Ascending aorta (tissue), 2 donors: ENCODE measurements at regions not wholly inside any gene's neighbourhood (a gene's known extent, or its start where the extent isn't known, plus 50 kb on each side); places are given as distances from the start of the nearest gene placed in this dataset.

Experiments
- DNase-seq, 2 donors: peaks; one replicate each; pipeline ENCODE4 v3.0.0-alpha.2; 2019; ENCODE audit warnings: low spot score in 2 of 2
- H3K27ac ChIP-seq, 2 donors: fragments of 200-600 bp; sonication (generic); one replicate each; pipeline ENCODE4 v1.5.1; 2016 to 2017; ENCODE audit warnings: mild to moderate bottlenecking in 1 of 2
- H3K27me3 ChIP-seq: fragments of 200-600 bp; sonication (generic); one replicate; pipeline ENCODE4 v1.5.1; 2017
- H3K36me3 ChIP-seq, 2 donors: fragments of 200-600 bp; sonication (generic); one replicate each; pipeline ENCODE4 v1.5.1; 2016
- H3K4me1 ChIP-seq, 2 donors: fragments of 200-600 bp; sonication (generic); one replicate each; pipeline ENCODE4 v1.5.1; 2016 to 2017; ENCODE audit warnings: mild to moderate bottlenecking in 1 of 2
- H3K4me3 ChIP-seq, 2 donors: fragments of 200-600 bp; sonication (generic); one replicate each; pipeline ENCODE4 v1.5.1; 2016 to 2017; ENCODE audit warnings: mild to moderate bottlenecking in 1 of 2
- H3K9me3 ChIP-seq, 2 donors: fragments of 200-600 bp; sonication (generic); one replicate each; pipeline ENCODE4 v1.5.1; 2016
- CTCF ChIP-seq, 3 experiments: fragments of 200-600 bp in 2 of 3; fragments of 450-650 bp in 1 of 3; sonication (generic) in 2 of 3; IDR thresholded peaks; one replicate each; pipeline ENCODE4 v1.5.1; 2016 to 2019; ENCODE audit warnings: antibody characterized with exemption in 3 of 3, mild to moderate bottlenecking in 1 of 3, moderate library complexity in 1 of 3
- intact Hi-C: fragments of 100-400 bp; cut with DNase I; formaldehyde crosslinking; loops from one replicate; pipeline ENCODE4 v1.15.1; 2023

GRCh38 chr10:28403090-28403489 is 100.2 kb upstream of the MPP7 start:
- Histone ChIP-seq H3K9me3 (no peaks in the 10 kb centered on the region), H3K4me3 (no peak overlapping the region), H3K27ac (no peak overlapping the region), H3K27me3 (no peaks in the 10 kb centered on the region), H3K4me1 (no peaks in the 10 kb centered on the region), H3K36me3 (no peaks in the 10 kb centered on the region)
- intact Hi-C loops, result no loop called here
- DNase-seq, result no peak
- no peak for TF ChIP-seq CTCF (IDR thresholded peaks at IDR 0.05)

GRCh38 chr10:28408237-28408777 is 105.4 kb upstream of the MPP7 start:
- Histone ChIP-seq H3K9me3 (peaks cover 0 to 3% of the 10 kb centered on the region in 2 donors), H3K4me1 (no peaks in the 10 kb centered on the region), H3K4me3 (no peak overlapping the region), H3K27ac (no peak overlapping the region), H3K27me3 (no peaks in the 10 kb centered on the region), H3K36me3 (no peaks in the 10 kb centered on the region)
- no peak for TF ChIP-seq CTCF (IDR thresholded peaks at IDR 0.05)
- intact Hi-C loops, result no loop called here
- no peak for DNase-seq

- peaks cover 0 to 3% of the 10 kb centered on the region in 2 donors for H3K9me3 ChIP-seq
- intact Hi-C loops, result no loop called here
- H3K27me3 ChIP-seq, result no peaks in the 10 kb centered on the region
- no peaks in the 10 kb centered on the region for H3K36me3 ChIP-seq
- TF ChIP-seq CTCF (IDR thresholded peaks at IDR 0.05), result no peak
- no peak overlapping the region for H3K4me3 ChIP-seq
- no peak overlapping the region for H3K27ac ChIP-seq
- no peak for DNase-seq
- H3K4me1 ChIP-seq, result no peaks in the 10 kb centered on the region
Measured at GRCh38 chr10:28410420-28411135, 107.7 kb upstream of the MPP7 start.

GRCh38 chr10:28411136-28411460 is 108.2 kb upstream of the MPP7 start:
- Histone ChIP-seq H3K27ac (no peak overlapping the region), H3K4me3 (no peak overlapping the region), H3K4me1 (no peaks in the 10 kb centered on the region), H3K36me3 (no peaks in the 10 kb centered on the region), H3K27me3 (no peaks in the 10 kb centered on the region), H3K9me3 (peaks cover 0 to 3% of the 10 kb centered on the region in 2 donors)
- TF ChIP-seq CTCF (IDR thresholded peaks at IDR 0.05), result no peak
- no peak for DNase-seq
- intact Hi-C loops, result no loop called here

GRCh38 chr10:28411648-28412047 is 108.8 kb upstream of the MPP7 start:
- H3K36me3 ChIP-seq, result no peaks in the 10 kb centered on the region
- no peak overlapping the region for H3K27ac ChIP-seq
- intact Hi-C loops, result no loop called here
- DNase-seq, result no peak
- H3K27me3 ChIP-seq, result no peaks in the 10 kb centered on the region
- TF ChIP-seq CTCF (IDR thresholded peaks at IDR 0.05), result no peak
- H3K4me1 ChIP-seq, result no peaks in the 10 kb centered on the region
- H3K9me3 ChIP-seq, result peaks cover 0 to 3% of the 10 kb centered on the region in 2 donors
- no peak overlapping the region for H3K4me3 ChIP-seq
